Breast epithelium (tissue), 4 donors: ENCODE measurements at regions not wholly inside any gene's neighbourhood (a gene's known extent, or its start where the extent isn't known, plus 50 kb on each side); places are given as distances from the start of the nearest gene placed in this dataset.

ENCODE experiments used
- DNase-seq, 2 donors: peaks; one replicate each; pipeline ENCODE4 v3.0.0-alpha.2; 2019; ENCODE audit warnings: low spot score in 2 of 2
- H3K27ac ChIP-seq, 2 donors: fragments of 200-600 bp; sonication (generic) in 1 of 2; one replicate each; pipeline ENCODE4 v1.5.1; 2016 to 2019; ENCODE audit warnings: mild to moderate bottlenecking in 1 of 2
- H3K27me3 ChIP-seq, 2 donors: fragments of 200-600 bp; sonication (generic) in 1 of 2; one replicate each; pipeline versions ENCODE4 v1.5.1 to v1.6.0; 2017 to 2019; ENCODE audit warnings: control low read depth in 1 of 2, mild to moderate bottlenecking in 1 of 2
- H3K36me3 ChIP-seq: fragments of 200-600 bp; one replicate; pipeline ENCODE4 v1.5.1; 2019
- H3K4me1 ChIP-seq, 2 donors: fragments of 200-600 bp; sonication (generic); one replicate each; pipeline ENCODE4 v1.5.1; 2016 to 2019; ENCODE audit warnings: control low read depth in 1 of 2
- H3K4me3 ChIP-seq, 3 donors: fragments of 200-600 bp; sonication (generic); 1 replicate in 2 of 3; 2 replicates in 1 of 3; pipeline ENCODE4 v1.5.1; 2016 to 2019; ENCODE audit warnings: mild to moderate bottlenecking in 3 of 3, moderate library complexity in 2 of 3
- H3K9me3 ChIP-seq, 2 donors: fragments of 200-600 bp; sonication (generic) in 1 of 2; one replicate each; pipeline ENCODE4 v1.5.1; 2016 to 2019; ENCODE audit warnings: control low read depth in 1 of 2
- POLR2A ChIP-seq: fragments of 450-650 bp; IDR thresholded peaks from one replicate; pipeline ENCODE4 v1.6.1; 2016; ENCODE audit warnings: antibody characterized with exemption, mild to moderate bottlenecking, moderate library complexity
- POLR2AphosphoS5 ChIP-seq, 3 donors: sonication (generic); formaldehyde crosslinking; IDR thresholded peaks; one replicate each; pipeline ENCODE4 v1.6.1; 2017; ENCODE audit warnings: antibody characterized with exemption in 3 of 3
- intact Hi-C: fragments of 100-400 bp; cut with DNase I; formaldehyde crosslinking; loops from one replicate; pipeline ENCODE4 v1.15.1; 2023; ENCODE audit warnings: low total_unique reads
- TF ChIP-seq, protein P1 (sequence below), 3 donors: fragments of 450-650 bp; IDR thresholded peaks; one replicate each; pipeline ENCODE4 v1.5.1; 2016 to 2017; ENCODE audit warnings: antibody characterized with exemption in 3 of 3, mild to moderate bottlenecking in 3 of 3, moderate library complexity in 3 of 3

DNA sequence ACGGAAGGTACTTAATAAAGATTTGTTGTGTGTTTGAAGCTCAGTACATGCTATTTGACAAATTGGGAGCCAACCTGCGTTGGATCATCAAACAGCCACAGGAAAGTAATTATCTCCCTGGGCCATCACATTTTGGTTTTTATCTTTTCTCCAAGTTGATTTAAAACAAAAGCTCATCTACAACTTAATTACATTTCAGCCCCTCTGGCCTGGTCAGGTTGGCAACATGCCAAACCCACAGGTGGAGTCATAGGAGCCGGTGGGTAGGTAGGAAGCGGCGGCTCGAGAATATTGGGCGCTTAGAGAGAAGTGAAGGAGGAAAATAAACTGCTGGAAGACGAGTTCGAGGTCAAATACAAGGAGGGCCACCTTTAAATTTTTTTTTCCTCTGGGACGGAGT, 64.9 kb upstream of the FANCC start:
- TF ChIP-seq POLR2AphosphoS5 (IDR thresholded peaks at IDR 0.05) (no peak), POLR2A (no peak)
- TF ChIP-seq, protein P1, sequence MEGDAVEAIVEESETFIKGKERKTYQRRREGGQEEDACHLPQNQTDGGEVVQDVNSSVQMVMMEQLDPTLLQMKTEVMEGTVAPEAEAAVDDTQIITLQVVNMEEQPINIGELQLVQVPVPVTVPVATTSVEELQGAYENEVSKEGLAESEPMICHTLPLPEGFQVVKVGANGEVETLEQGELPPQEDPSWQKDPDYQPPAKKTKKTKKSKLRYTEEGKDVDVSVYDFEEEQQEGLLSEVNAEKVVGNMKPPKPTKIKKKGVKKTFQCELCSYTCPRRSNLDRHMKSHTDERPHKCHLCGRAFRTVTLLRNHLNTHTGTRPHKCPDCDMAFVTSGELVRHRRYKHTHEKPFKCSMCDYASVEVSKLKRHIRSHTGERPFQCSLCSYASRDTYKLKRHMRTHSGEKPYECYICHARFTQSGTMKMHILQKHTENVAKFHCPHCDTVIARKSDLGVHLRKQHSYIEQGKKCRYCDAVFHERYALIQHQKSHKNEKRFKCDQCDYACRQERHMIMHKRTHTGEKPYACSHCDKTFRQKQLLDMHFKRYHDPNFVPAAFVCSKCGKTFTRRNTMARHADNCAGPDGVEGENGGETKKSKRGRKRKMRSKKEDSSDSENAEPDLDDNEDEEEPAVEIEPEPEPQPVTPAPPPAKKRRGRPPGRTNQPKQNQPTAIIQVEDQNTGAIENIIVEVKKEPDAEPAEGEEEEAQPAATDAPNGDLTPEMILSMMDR (IDR thresholded peaks at IDR 0.05) = no peak
- DNase-seq = peak in 1 of 2 donors; percentile 58
- no peak overlapping the region for H3K27ac ChIP-seq
- H3K9me3 ChIP-seq = no peaks in the 10 kb centered on the region
- intact Hi-C loops = no loop called here
- no peaks in the 10 kb centered on the region for H3K36me3 ChIP-seq
- H3K27me3 ChIP-seq = no peaks in the 10 kb centered on the region
- no peak overlapping the region for H3K4me3 ChIP-seq
- peaks cover 0 to 4% of the 10 kb centered on the region in 2 donors for H3K4me1 ChIP-seq

DNA sequence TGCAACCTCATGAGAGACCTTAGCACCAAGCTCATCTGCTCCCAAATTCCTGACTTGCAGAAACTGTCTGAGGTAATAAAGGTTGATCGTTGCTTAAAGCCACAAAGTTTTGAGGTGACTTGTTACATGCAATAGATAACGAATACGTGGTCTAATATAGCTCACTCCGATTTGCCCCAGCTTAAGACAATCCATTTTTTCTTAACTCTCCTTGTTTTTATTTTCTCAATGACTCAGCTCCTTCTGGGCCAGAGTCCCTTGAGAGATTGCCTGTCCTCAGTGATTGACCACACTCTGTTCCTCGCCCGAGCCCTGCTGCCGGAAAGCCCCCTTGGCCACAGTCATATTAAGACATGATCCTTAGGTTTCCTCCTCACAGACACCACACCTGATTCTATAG, 63.7 kb upstream of the FANCC start:
- Histone ChIP-seq H3K36me3 (no peaks in the 10 kb centered on the region), H3K4me1 (peaks cover 0 to 4% of the 10 kb centered on the region in 2 donors), H3K27me3 (no peaks in the 10 kb centered on the region), H3K9me3 (no peaks in the 10 kb centered on the region), H3K4me3 (no peak overlapping the region), H3K27ac (no peak overlapping the region)
- intact Hi-C loops = no loop called here
- DNase-seq = no peak
- TF ChIP-seq POLR2A (no peak), POLR2AphosphoS5 (IDR thresholded peaks at IDR 0.05) (no peak)
- TF ChIP-seq, protein P1 (IDR thresholded peaks at IDR 0.05) = no peak

DNA sequence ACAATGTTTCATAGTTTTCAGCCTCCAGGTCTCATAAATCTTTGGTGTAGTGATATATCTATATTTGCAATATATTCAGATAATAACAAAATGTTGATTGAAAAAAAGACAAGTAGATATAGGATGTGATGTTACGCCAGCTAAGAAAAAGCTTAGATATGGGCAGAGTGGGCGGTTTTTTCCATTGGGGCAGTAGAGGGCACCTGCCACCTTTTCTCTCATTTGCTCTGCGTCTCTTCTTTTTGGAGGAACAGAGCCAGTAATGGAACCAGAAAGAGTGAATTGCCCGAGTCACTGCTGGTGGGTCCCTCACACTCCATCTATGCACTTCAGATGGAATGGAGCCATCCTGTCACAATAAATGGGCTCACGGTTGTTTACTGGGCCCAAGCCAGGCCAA, 62.1 kb upstream of the FANCC start:
- intact Hi-C loops = no loop called here
- TF ChIP-seq POLR2AphosphoS5 (IDR thresholded peaks at IDR 0.05) (no peak), POLR2A (no peak)
- TF ChIP-seq, protein P1 (IDR thresholded peaks at IDR 0.05) = no peak
- no peak for DNase-seq
- no peak overlapping the region for H3K4me3 ChIP-seq
- no peak overlapping the region for H3K27ac ChIP-seq
- H3K36me3 ChIP-seq = no peaks in the 10 kb centered on the region
- H3K27me3 ChIP-seq = no peaks in the 10 kb centered on the region
- H3K4me1 ChIP-seq = peaks cover 0 to 4% of the 10 kb centered on the region in 2 donors
- H3K9me3 ChIP-seq = no peaks in the 10 kb centered on the region

DNA sequence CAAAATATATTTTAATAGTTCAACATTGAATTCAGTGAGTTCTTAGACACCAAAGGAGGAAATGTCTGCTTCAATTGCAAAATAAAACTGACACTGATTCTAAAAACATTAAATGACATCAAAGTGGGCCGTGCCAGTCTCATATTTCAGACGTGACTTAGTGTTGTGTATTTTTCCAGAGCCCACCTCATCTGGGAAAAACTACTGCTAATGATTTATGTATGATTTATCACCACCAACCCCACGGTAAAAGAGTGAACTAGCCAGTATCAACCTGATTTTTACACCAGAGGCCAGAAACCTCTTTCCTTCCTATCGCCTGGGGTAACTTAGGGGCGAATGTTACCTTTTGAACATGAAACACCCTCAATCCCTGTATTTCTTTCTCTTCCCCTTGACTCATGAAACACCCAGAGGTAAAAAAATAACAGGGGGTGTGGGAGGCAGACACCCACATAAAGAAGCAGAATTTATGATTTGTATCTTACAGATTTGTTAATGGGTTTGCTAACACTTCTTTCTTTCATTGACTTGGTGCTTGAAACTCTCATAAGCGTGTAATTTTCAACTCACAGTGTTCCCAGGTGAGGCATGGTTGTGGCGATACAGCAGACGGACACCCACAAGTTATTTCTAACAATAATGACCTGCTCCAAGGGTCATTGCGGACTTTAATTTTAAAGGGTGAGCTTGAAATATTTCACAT, 56.4 kb upstream of the FANCC start:
- Histone ChIP-seq H3K27me3 (no peaks in the 10 kb centered on the region), H3K27ac (no peak overlapping the region), H3K36me3 (no peaks in the 10 kb centered on the region), H3K4me1 (no peaks in the 10 kb centered on the region), H3K4me3 (no peak overlapping the region), H3K9me3 (no peaks in the 10 kb centered on the region)
- TF ChIP-seq POLR2AphosphoS5 (IDR thresholded peaks at IDR 0.05) (no peak), POLR2A (no peak)
- TF ChIP-seq, protein P1 (IDR thresholded peaks at IDR 0.05) = no peak
- no peak for DNase-seq
- intact Hi-C loops = no loop called here

DNA sequence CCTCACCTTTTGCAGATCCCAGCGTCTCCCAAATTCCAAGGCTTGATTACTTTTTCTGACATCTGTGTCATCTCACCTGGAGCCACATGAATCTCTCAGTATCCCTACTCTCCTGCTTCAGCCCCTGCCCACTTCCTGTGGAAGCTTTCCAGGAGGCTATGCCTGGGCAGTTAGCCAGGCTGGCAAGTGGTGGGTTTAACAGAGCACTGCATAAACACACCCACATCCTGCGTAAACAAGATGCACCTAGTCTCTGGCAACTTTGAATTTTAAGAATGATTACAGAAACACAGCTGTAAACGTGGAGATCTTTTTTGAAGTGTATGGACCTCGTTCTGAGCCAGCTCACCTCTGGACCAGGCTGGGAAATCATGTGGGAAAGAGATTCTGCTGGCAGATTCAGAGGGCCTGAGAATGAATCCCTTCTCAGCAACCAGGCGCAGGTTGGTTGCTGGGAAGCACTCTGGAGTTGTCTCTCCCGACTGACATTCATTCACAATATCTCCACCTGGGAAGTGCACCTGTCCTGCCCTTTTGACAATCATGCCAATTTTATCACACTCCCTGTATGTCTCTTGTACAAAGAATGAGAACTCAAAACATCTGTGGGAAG, 55.7 kb upstream of the FANCC start:
- no peak for DNase-seq
- Histone ChIP-seq H3K9me3 (no peaks in the 10 kb centered on the region), H3K27me3 (no peaks in the 10 kb centered on the region), H3K27ac (no peak overlapping the region), H3K36me3 (no peaks in the 10 kb centered on the region), H3K4me3 (no peak overlapping the region), H3K4me1 (no peaks in the 10 kb centered on the region)
- TF ChIP-seq, protein P1 (IDR thresholded peaks at IDR 0.05) = no peak
- TF ChIP-seq POLR2A (no peak), POLR2AphosphoS5 (IDR thresholded peaks at IDR 0.05) (no peak)
- intact Hi-C loops = no loop called here
